SK-N-MC (cell line): ENCODE measurements at regions not wholly inside any gene's neighbourhood (a gene's known extent, or its start where the extent isn't known, plus 50 kb on each side); places are given as distances from the start of the nearest gene placed in this dataset.

Source experiments
- DNase-seq: peaks from one replicate; pipeline ENCODE4 v3.0.0-alpha.2; 2011; ENCODE audit warnings: low read depth, low spot score
- H3K27ac ChIP-seq: fragments of 200-600 bp; sonication (generic); 2 replicates; pipeline ENCODE4 v1.5.1; 2016; ENCODE audit warnings: mixed run types
- H3K36me3 ChIP-seq: fragments of 200-600 bp; sonication (generic); 2 replicates; pipeline ENCODE4 v1.6.1; 2017; ENCODE audit warnings: antibody characterized with exemption, low read length, mixed read lengths; ENCODE audit not compliant: insufficient read depth
- H3K4me3 ChIP-seq: fragments of 200-600 bp; sonication (generic); 2 replicates; pipeline ENCODE4 v1.5.1; 2016
- H3K9ac ChIP-seq: fragments of 200-600 bp; sonication (generic); 2 replicates; pipeline ENCODE4 v1.8.0; 2017; ENCODE audit warnings: mixed run types, mixed read lengths; ENCODE audit not compliant: insufficient read length
- H3K9me3 ChIP-seq: fragments of 200-600 bp; sonication (generic); 2 replicates; pipeline ENCODE4 v1.6.1; 2017; ENCODE audit warnings: low read depth, mild to moderate bottlenecking, antibody characterized with exemption, low read length, moderate library complexity, mixed read lengths
- EZH2 ChIP-seq: fragments of 200-600 bp; sonication (generic); IDR thresholded peaks from one replicate; pipeline ENCODE4 v1.6.1; 2017; ENCODE audit warnings: antibody characterized with exemption
- FOXP2 ChIP-seq: optimal IDR thresholded peaks from 2 replicates; pipeline ENCODE3; 2011; ENCODE audit warnings: mild to moderate bottlenecking, moderate library complexity; ENCODE audit not compliant: insufficient read depth; ENCODE audit errors: extremely low read length, control extremely low read depth
- POLR2AphosphoS5 ChIP-seq: IDR thresholded peaks from 2 replicates; pipeline ENCODE4 v1.6.1; 2012; ENCODE audit warnings: mild to moderate bottlenecking, low read depth, low read length, borderline replicate concordance

GRCh38 chr2:128682266-128682665 is 363.6 kb upstream of the HS6ST1 start:
- Histone ChIP-seq H3K4me3 (no peak overlapping the region), H3K27ac (no peak overlapping the region; the same call in 1 of the 2 replicates), H3K9me3 (no peaks in the 10 kb centered on the region), H3K9ac (no peak overlapping the region), H3K36me3 (no peaks in the 10 kb centered on the region)
- no peak for DNase-seq
- TF ChIP-seq FOXP2 (no peak), POLR2AphosphoS5 (no peak), EZH2 (no peak)

- DNase-seq: no peak
- TF ChIP-seq FOXP2 (no peak), EZH2 (no peak), POLR2AphosphoS5 (no peak)
- Histone ChIP-seq H3K9ac (no peak overlapping the region), H3K9me3 (no peaks in the 10 kb centered on the region), H3K36me3 (no peaks in the 10 kb centered on the region), H3K4me3 (no peak overlapping the region), H3K27ac (no peak overlapping the region; the same call in 1 of the 2 replicates)
Measured at GRCh38 chr2:128682729-128683284, 364.1 kb upstream of the HS6ST1 start.

DNA sequence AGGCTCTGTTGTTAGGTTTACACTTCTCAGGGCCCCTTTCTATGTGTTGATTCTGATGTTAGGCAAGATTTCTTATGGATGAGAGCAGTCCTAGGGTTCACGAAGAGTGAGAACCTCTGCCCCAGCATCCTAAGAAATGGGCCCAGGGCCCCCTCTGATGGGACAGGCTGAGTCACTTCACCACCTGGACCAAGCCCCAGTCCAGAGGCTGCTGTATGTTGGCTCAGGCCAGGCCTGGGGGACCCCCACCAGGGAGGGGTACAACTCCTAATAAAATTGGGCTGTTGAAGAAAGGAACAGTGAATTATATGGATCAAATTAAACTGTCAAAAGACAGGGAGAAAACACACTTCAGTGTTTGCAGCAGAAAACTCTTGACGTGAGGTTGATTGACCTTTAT is 365.9 kb upstream of the HS6ST1 start:
- DNase-seq: no peak
- TF ChIP-seq EZH2: no peak
- no peak for TF ChIP-seq POLR2AphosphoS5
- no peak for TF ChIP-seq FOXP2
- no peaks in the 10 kb centered on the region for H3K9me3 ChIP-seq
- no peak overlapping the region for H3K27ac ChIP-seq
- H3K9ac ChIP-seq: no peak overlapping the region
- no peak overlapping the region for H3K4me3 ChIP-seq
- no peaks in the 10 kb centered on the region for H3K36me3 ChIP-seq

DNA sequence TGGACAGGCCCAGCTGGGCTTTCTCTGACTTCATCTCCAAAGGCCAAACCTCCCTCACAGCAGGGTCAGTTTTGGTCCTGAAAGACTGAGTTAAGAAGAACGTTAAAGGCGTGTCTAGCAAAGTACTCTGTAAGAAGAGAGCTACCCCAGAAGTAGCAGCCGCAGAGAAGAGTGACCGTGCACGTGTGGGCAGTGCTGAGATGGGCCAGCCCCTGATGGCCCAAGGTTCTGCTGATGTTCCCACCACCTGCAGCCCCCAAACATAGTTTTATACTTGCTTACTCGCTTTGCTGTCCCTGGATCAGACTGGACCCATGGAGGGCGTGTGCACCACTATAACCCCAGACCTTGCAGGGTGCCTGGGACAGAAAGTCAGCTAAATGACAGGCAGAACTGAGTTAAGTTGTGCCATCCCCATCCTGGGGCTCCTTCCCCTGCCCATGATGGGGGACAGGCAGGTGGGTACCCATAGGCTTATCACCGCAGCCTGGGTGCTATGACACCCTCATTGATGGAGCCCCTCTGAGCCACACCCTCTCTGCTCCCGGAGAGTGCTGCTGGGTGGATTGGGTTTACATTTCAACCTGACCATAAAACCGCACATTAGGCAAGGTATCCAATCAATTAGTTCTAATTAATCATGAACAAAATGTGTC is 367.3 kb upstream of the HS6ST1 start:
- DNase-seq: no peak

DNA sequence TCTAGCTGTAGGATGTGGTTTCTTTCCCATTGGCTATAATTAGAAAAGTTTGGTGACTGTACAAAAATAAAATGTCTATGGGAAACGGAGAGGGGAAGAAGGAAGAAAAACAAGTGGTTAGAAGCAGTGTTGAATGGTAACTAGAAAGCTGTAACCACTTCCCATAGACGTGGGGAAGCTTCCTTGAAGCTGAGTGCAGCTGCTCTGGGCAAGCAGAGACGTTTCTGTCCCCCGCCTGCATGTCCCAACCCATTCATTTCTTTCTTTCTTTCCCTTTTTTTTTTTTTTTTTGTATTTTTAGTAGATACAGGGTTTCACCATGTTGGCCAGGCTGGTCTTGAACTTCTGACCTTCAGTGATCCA is 367.8 kb upstream of the HS6ST1 start:
- no peak overlapping the region for H3K4me3 ChIP-seq
- H3K9me3 ChIP-seq: no peaks in the 10 kb centered on the region
- TF ChIP-seq POLR2AphosphoS5 (no peak), EZH2 (no peak), FOXP2 (no peak)
- DNase-seq: no peak
- H3K9ac ChIP-seq: no peak overlapping the region
- no peak overlapping the region for H3K27ac ChIP-seq
- H3K36me3 ChIP-seq: no peaks in the 10 kb centered on the region

More for the DNA sequence above, 367.3 kb upstream of the HS6ST1 start:
- Histone ChIP-seq H3K9ac (no peak overlapping the region), H3K4me3 (no peak overlapping the region), H3K27ac (no peak overlapping the region), H3K36me3 (no peaks in the 10 kb centered on the region), H3K9me3 (no peaks in the 10 kb centered on the region)
- no peak for TF ChIP-seq EZH2
- no peak for TF ChIP-seq FOXP2
- no peak for TF ChIP-seq POLR2AphosphoS5

GRCh38 chr2:128686881-128687555 is 368.4 kb upstream of the HS6ST1 start:
- TF ChIP-seq POLR2AphosphoS5: no peak
- TF ChIP-seq EZH2: no peak
- TF ChIP-seq FOXP2: no peak
- Histone ChIP-seq H3K27ac (no peak overlapping the region), H3K36me3 (no peaks in the 10 kb centered on the region), H3K9me3 (no peaks in the 10 kb centered on the region), H3K9ac (no peak overlapping the region), H3K4me3 (no peak overlapping the region)
- DNase-seq: no peak

GRCh38 chr2:128687565-128687964 is 368.9 kb upstream of the HS6ST1 start:
- Histone ChIP-seq H3K27ac (no peak overlapping the region), H3K9me3 (no peaks in the 10 kb centered on the region), H3K4me3 (no peak overlapping the region), H3K36me3 (no peaks in the 10 kb centered on the region), H3K9ac (no peak overlapping the region)
- no peak for DNase-seq
- no peak for TF ChIP-seq EZH2
- TF ChIP-seq FOXP2: no peak
- TF ChIP-seq POLR2AphosphoS5: no peak

- DNase-seq: no peak
- TF ChIP-seq EZH2: no peak
- no peak for TF ChIP-seq POLR2AphosphoS5
- TF ChIP-seq FOXP2: no peak
- no peaks in the 10 kb centered on the region for H3K9me3 ChIP-seq
- no peak overlapping the region for H3K4me3 ChIP-seq
- no peaks in the 10 kb centered on the region for H3K36me3 ChIP-seq
- no peak overlapping the region for H3K27ac ChIP-seq
- no peak overlapping the region for H3K9ac ChIP-seq
Measured at GRCh38 chr2:128689971-128690370, 371.3 kb upstream of the HS6ST1 start.
